Spleen (tissue), 11 donors: ENCODE measurements at regions not wholly inside any gene's neighbourhood (a gene's known extent, or its start where the extent isn't known, plus 50 kb on each side); places are given as distances from the start of the nearest gene placed in this dataset.
"Not testable (repeated sequence)": the region's sequence is repeated elsewhere in the genome, so short reads cannot be mapped to it uniquely, and the experiment has no call there.

Experiments
- DNase-seq: peaks from one replicate; pipeline ENCODE4 v3.0.0-alpha.2; 2020
- H3K27ac ChIP-seq, 8 donors: fragments of 200-600 bp; sonication (generic) in 7 of 8; 1 replicate in 4 of 8; 2 replicates in 4 of 8; pipeline versions ENCODE4 v1.5.0 to v1.8.0; 2016 to 2021; ENCODE audit warnings: inconsistent platforms in 4 of 8, mild to moderate bottlenecking in 4 of 8, moderate library complexity in 1 of 8
- H3K27me3 ChIP-seq, 7 donors: fragments of 200-600 bp; sonication (generic) in 6 of 7; replicated peaks in 1 of 7; 1 replicate in 4 of 7; 2 replicates in 3 of 7; pipeline versions ENCODE4 v1.5.0 to v1.8.0; 2016 to 2021; ENCODE audit warnings: inconsistent platforms in 3 of 7, mild to moderate bottlenecking in 1 of 7
- H3K36me3 ChIP-seq, 6 donors: fragments of 200-600 bp; sonication (generic) in 5 of 6; 1 replicate in 4 of 6; 2 replicates in 2 of 6; pipeline versions ENCODE4 v1.5.0 to v1.8.0; 2016 to 2021; ENCODE audit warnings: inconsistent platforms in 2 of 6
- H3K4me1 ChIP-seq, 6 donors: fragments of 200-600 bp; sonication (generic) in 5 of 6; 1 replicate in 3 of 6; 2 replicates in 3 of 6; pipeline versions ENCODE4 v1.5.0 to v1.8.0; 2016 to 2021; ENCODE audit warnings: inconsistent platforms in 3 of 6
- H3K4me3 ChIP-seq, 8 donors: fragments of 200-600 bp; sonication (generic) in 7 of 8; 1 replicate in 4 of 8; 2 replicates in 4 of 8; pipeline versions ENCODE4 v1.5.0 to v1.8.0; 2016 to 2021; ENCODE audit warnings: inconsistent platforms in 4 of 8, mild to moderate bottlenecking in 4 of 8, moderate library complexity in 2 of 8
- H3K9me3 ChIP-seq, 8 donors: fragments of 200-600 bp; sonication (generic) in 7 of 8; 1 replicate in 4 of 8; 2 replicates in 4 of 8; pipeline versions ENCODE4 v1.5.0 to v1.8.0; 2016 to 2021; ENCODE audit warnings: inconsistent platforms in 4 of 8
- POLR2A ChIP-seq, 3 donors: fragments of 450-650 bp; IDR thresholded peaks; one replicate each; pipeline ENCODE4 v1.5.1; 2017; ENCODE audit warnings: antibody characterized with exemption in 3 of 3, mild to moderate bottlenecking in 1 of 3
- POLR2AphosphoS5 ChIP-seq, 3 donors: sonication (generic); formaldehyde crosslinking; IDR thresholded peaks; one replicate each; pipeline ENCODE4 v1.5.1; 2017; ENCODE audit warnings: antibody characterized with exemption in 3 of 3
- WGBS, 5 donors: extraction: QIAGEN DNeasy Blood & Tissue Kit in 3 of 5; methylation state at CpG; one replicate each; pipeline versions ENCODE4 v1.1.5 to v1.1.7; 2013 to 2018; 5-methylcytosine and 5-hydroxymethylcytosine counted together
- intact Hi-C: fragments of 100-400 bp; cut with DNase I; formaldehyde crosslinking; loops from one replicate; pipeline ENCODE4 v1.15.0; 2023; ENCODE audit warnings: low total_unique reads
- TF ChIP-seq, protein P1 (sequence below), 11 experiments: fragments of 200-600 bp in 7 of 11; fragments of 450-650 bp in 4 of 11; sonication (generic) in 4 of 11; IDR thresholded peaks in 8 of 11; conservative IDR thresholded peaks in 3 of 11; 1 replicate in 7 of 11; 2 replicates in 4 of 11; pipeline versions ENCODE4 v1.4.0 to v1.8.0; 2016 to 2021; ENCODE audit warnings: antibody characterized with exemption in 11 of 11, inconsistent platforms in 4 of 11, mild to moderate bottlenecking in 1 of 11
- donor health status: healthy with polysubstance abuse.
- donor health status: DM: no; HTN: no; CAD: no; lungs with moderate emphysema.
- donor health status: DM: no; HTN: no; CAD: no.
- donor health status: Bipolar disorder and iron deficiency.
- donor health status: healthy.
- donor health status: DM: no; HTN: no; CAD: no.
- donor health status: DM: yes; HTN: yes; CAD: no.

DNA sequence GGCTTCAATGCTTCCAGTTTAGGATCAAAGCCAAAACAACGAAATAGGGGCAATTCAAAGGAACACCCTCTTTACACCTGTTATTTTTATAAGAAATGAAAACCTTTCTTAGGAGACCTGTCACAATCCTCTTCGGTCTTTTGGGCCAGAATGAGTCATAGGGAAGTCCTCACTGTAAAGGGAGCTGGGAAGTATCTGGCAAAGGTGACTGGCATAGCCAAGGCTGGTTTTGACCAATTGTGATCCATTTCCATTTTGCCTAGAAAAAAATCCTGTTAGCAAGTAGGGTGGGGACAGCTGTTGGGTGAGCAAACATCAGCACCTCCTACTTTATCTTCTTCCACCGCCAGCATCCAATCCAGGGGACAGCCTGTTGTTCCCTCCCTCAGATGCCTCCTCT is 343.2 kb upstream of the SULF2 start:
- DNase-seq = no peak
- H3K9me3 ChIP-seq = peaks cover 0 to 14% (median 4%) of the 10 kb centered on the region in 8 donors
- peaks cover 0 to 8% (median 0%) of the 10 kb centered on the region in 6 donors for H3K4me1 ChIP-seq
- H3K27me3 ChIP-seq = peaks cover 0 to 11% (median 0%) of the 10 kb centered on the region in 7 donors
- no peak overlapping the region for H3K4me3 ChIP-seq
- H3K36me3 ChIP-seq = no peaks in the 10 kb centered on the region
- WGBS, 5 donors = 79 to 92% (median 83%) methylated on average over 3 of the region's 3 CpGs
- H3K27ac ChIP-seq = no peak overlapping the region
- no peak for TF ChIP-seq POLR2A (IDR thresholded peaks at IDR 0.05)
- TF ChIP-seq POLR2AphosphoS5 (IDR thresholded peaks at IDR 0.05) = no peak
- TF ChIP-seq, protein P1, sequence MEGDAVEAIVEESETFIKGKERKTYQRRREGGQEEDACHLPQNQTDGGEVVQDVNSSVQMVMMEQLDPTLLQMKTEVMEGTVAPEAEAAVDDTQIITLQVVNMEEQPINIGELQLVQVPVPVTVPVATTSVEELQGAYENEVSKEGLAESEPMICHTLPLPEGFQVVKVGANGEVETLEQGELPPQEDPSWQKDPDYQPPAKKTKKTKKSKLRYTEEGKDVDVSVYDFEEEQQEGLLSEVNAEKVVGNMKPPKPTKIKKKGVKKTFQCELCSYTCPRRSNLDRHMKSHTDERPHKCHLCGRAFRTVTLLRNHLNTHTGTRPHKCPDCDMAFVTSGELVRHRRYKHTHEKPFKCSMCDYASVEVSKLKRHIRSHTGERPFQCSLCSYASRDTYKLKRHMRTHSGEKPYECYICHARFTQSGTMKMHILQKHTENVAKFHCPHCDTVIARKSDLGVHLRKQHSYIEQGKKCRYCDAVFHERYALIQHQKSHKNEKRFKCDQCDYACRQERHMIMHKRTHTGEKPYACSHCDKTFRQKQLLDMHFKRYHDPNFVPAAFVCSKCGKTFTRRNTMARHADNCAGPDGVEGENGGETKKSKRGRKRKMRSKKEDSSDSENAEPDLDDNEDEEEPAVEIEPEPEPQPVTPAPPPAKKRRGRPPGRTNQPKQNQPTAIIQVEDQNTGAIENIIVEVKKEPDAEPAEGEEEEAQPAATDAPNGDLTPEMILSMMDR (IDR thresholded peaks at IDR 0.05 in 8 of 11, conservative IDR thresholded peaks at IDR 0.05 in 3 of 11) = no peak
- intact Hi-C loops = no loop called here

DNA sequence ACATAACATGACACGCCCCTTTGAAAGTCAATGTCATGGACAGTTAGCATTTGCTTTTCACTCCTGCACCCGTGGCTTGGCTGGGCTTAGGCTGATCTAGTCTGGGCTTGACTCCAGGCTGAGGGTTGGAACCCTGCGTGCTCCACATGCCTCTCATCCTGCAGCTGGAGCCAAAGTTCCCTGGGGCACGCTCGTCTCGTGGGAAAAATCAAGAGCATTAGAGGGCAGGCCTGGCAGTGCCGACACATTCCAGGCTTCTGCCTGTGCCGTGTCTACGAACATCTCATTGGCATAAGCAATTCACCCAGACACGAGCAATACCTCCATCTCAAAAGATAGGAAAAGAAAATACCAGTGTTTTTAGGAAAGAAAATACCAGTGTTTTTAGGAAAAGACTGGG is 342.7 kb upstream of the SULF2 start:
- H3K27ac ChIP-seq, H3K4me3 ChIP-seq, H3K9me3 ChIP-seq, DNase-seq, H3K4me1 ChIP-seq, H3K36me3 ChIP-seq, intact Hi-C loops: not testable (repeated sequence)
- WGBS, 5 donors = 75 to 86% (median 80%) methylated on average over 9 to 10 of the region's 10 CpGs
- H3K27me3 ChIP-seq = peaks cover 0 to 11% (median 0%) of the 10 kb centered on the region in 7 donors

DNA sequence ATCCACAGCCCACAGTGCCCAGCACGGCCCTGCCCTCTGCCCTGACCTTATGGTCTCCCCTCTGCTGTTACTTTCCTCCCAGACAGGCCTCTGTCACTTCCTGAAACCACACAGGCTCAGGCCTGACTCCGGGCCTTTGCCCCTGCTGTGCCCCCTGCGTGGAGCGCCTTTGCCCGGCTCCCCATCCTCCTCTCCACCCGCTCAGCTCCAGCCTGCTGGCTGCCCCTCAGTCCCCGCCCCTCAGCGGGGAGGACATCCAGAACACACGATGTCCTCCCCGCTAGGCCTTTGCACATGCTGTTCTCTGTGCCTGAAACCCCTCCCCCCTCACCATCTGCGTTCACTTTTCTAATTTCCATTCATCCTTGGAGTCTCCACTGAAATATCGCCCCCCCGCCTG is 341.9 kb upstream of the SULF2 start:
- H3K27ac ChIP-seq, H3K4me1 ChIP-seq, H3K36me3 ChIP-seq, DNase-seq, H3K4me3 ChIP-seq, intact Hi-C loops, H3K9me3 ChIP-seq: not testable (repeated sequence)
- H3K27me3 ChIP-seq = peaks cover 0 to 11% (median 0%) of the 10 kb centered on the region in 7 donors
- WGBS, 5 donors = 69 to 81% (median 74%) methylated on average over 12 to 13 of the region's 13 CpGs

DNA sequence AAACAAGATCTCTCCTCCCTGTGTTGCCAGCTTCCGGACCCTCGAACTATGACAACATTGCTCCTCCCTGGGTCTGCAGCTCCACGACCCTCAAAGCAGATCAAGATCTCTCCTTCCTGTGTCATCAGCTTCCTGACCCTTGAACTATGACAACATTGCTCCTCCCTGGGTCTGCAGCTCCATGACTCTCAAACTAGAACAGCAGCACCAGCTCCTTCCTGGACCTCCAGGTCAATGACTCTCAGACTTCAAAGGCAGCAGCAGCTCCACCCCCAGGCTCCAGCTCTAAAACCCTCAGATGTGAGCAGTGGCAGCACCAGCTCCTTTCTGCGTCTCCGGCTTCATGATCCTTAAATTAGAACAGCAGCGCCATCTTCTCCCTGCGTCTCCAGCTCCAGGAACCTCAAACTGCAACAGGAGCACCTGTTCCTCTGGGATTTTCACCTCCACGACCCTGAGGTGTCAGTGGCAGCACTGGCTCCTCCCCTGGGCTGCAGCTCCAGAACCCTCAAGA is 341.0 kb upstream of the SULF2 start:
- peak; percentile 47 for DNase-seq
- H3K4me1 ChIP-seq = peaks cover 0 to 8% (median 0%) of the 10 kb centered on the region in 6 donors
- TF ChIP-seq POLR2AphosphoS5 (IDR thresholded peaks at IDR 0.05) (no peak), POLR2A (IDR thresholded peaks at IDR 0.05) (no peak)
- TF ChIP-seq, protein P1 (IDR thresholded peaks at IDR 0.05 in 8 of 11, conservative IDR thresholded peaks at IDR 0.05 in 3 of 11) = no peak
- 40 to 62% (median 58%) methylated on average over 8 of the region's 8 CpGs for WGBS, 5 donors
- H3K36me3 ChIP-seq = no peaks in the 10 kb centered on the region
- no peak overlapping the region for H3K4me3 ChIP-seq
- H3K27me3 ChIP-seq = peaks cover 0 to 11% (median 0%) of the 10 kb centered on the region in 7 donors
- no peak overlapping the region for H3K27ac ChIP-seq
- H3K9me3 ChIP-seq = no peaks in the 10 kb centered on the region
- intact Hi-C loops = no loop called here

DNA sequence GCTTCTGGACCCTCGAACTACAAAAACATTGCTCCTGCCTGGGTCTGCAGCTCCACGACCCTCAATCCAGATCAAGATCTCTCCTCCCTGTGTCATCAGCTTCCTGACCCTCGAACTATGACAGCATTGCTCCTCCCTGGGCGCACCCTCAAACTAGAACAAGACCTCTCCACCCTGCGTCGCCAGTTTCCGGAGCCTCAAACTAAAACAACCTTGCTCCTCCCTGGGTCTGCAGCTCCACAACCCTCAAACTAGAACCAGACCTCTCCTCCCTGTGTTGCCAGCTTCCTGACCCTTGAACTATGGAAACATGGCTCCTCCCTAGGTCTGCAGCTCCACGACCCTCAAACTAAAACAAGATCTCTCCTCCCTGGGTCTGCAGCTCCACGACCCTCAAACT is 339.7 kb upstream of the SULF2 start:
- 62 to 72% (median 68%) methylated on average over 9 of the region's 9 CpGs for WGBS, 5 donors

More for the DNA sequence above, 339.7 kb upstream of the SULF2 start:
- H3K27ac ChIP-seq = no peak overlapping the region
- H3K9me3 ChIP-seq = no peaks in the 10 kb centered on the region
- H3K36me3 ChIP-seq = no peaks in the 10 kb centered on the region
- peaks cover 0 to 8% (median 0%) of the 10 kb centered on the region in 6 donors for H3K4me1 ChIP-seq
- intact Hi-C loops = no loop called here
- peaks cover 0 to 11% (median 0%) of the 10 kb centered on the region in 7 donors for H3K27me3 ChIP-seq
- H3K4me3 ChIP-seq = no peak overlapping the region
- TF ChIP-seq POLR2A (IDR thresholded peaks at IDR 0.05) (no peak), POLR2AphosphoS5 (IDR thresholded peaks at IDR 0.05) (no peak)
- TF ChIP-seq, protein P1 (IDR thresholded peaks at IDR 0.05 in 8 of 11, conservative IDR thresholded peaks at IDR 0.05 in 3 of 11) = no peak
- DNase-seq = peak; percentile 39
